Small intestine (tissue), 7 donors: ENCODE measurements at regions not wholly inside any gene's neighbourhood (a gene's known extent, or its start where the extent isn't known, plus 50 kb on each side); places are given as distances from the start of the nearest gene placed in this dataset.
"Not testable (repeated sequence)": the region's sequence is repeated elsewhere in the genome, so short reads cannot be mapped to it uniquely, and the experiment has no call there.

Experiments used
- DNase-seq, 2 donors: peaks; one replicate each; pipeline versions ENCODE4 v3.0.0 to v3.0.0-alpha.2; 2013
- FAIRE-seq: peaks from 2 replicates; lab custom pipeline; 2012; peaks lifted over from hg19 to GRCh38; lab: Jason Lieb, UNC
- H3K27ac ChIP-seq, 3 donors: one replicate each; pipeline ENCODE4 v1.5.1; 2013; ENCODE audit warnings: low read length in 2 of 3, mild to moderate bottlenecking in 2 of 3, control low read depth in 1 of 3, inconsistent platforms in 1 of 3, low read depth in 1 of 3, moderate library complexity in 1 of 3
- H3K27me3 ChIP-seq, 3 donors: one replicate each; pipeline ENCODE4 v1.6.1; 2013; ENCODE audit warnings: low read length in 3 of 3, inconsistent platforms in 1 of 3; ENCODE audit not compliant: control insufficient read depth in 3 of 3, insufficient read depth in 3 of 3
- H3K36me3 ChIP-seq, 3 donors: one replicate each; pipeline ENCODE4 v1.6.1; 2013; ENCODE audit warnings: low read length in 3 of 3, inconsistent platforms in 1 of 3, low read depth in 1 of 3, mild to moderate bottlenecking in 1 of 3, moderate library complexity in 1 of 3; ENCODE audit not compliant: control insufficient read depth in 3 of 3, insufficient read depth in 2 of 3
- H3K4me1 ChIP-seq, 3 donors: one replicate each; pipeline ENCODE4 v1.6.1; 2013; ENCODE audit warnings: low read length in 2 of 3, inconsistent platforms in 1 of 3, low read depth in 1 of 3, mild to moderate bottlenecking in 1 of 3, moderate library complexity in 1 of 3; ENCODE audit not compliant: control insufficient read depth in 3 of 3, insufficient read depth in 2 of 3
- H3K4me3 ChIP-seq, 3 donors: one replicate each; pipeline ENCODE4 v1.5.1; 2013; ENCODE audit warnings: low read length in 3 of 3, control low read depth in 1 of 3, inconsistent platforms in 1 of 3, low read depth in 1 of 3, mild to moderate bottlenecking in 1 of 3, moderate library complexity in 1 of 3
- H3K9me3 ChIP-seq, 2 donors: one replicate each; pipeline ENCODE4 v1.6.1; 2013; ENCODE audit warnings: low read depth in 1 of 2, low read length in 1 of 2; ENCODE audit not compliant: control insufficient read depth in 2 of 2, insufficient read depth in 1 of 2
- WGBS, 3 donors: extraction: QIAGEN DNeasy Blood & Tissue Kit; methylation state at CpG; one replicate each; pipeline ENCODE4 v1.1.7; 2013; 5-methylcytosine and 5-hydroxymethylcytosine counted together
- donor health status: healthy with polysubstance abuse.
- donor health status: control.
- donor health status: control.
- donor health status: Bipolar disorder and iron deficiency.
- donor health status: healthy.

- Histone ChIP-seq H3K27me3 (no peaks in the 10 kb centered on the region), H3K9me3 (no peaks in the 10 kb centered on the region), H3K4me3 (no peak overlapping the region), H3K27ac (no peak overlapping the region), H3K36me3 (no peaks in the 10 kb centered on the region), H3K4me1 (no peaks in the 10 kb centered on the region)
- FAIRE-seq, result no peak
- no peak for DNase-seq
Observed at GRCh38 chr11:92002568-92002967, 222.1 kb upstream of the FAT3 start.

- FAIRE-seq (no peak), DNase-seq (peak in 1 of 2 donors; percentile 12)
- Histone ChIP-seq H3K27me3 (no peaks in the 10 kb centered on the region), H3K4me1 (no peaks in the 10 kb centered on the region), H3K27ac (no peak overlapping the region), H3K4me3 (no peak overlapping the region), H3K9me3 (no peaks in the 10 kb centered on the region), H3K36me3 (no peaks in the 10 kb centered on the region)
- 88 to 93% (median 89%) methylated on average over 2 of the region's 2 CpGs for WGBS, 3 donors
Observed at GRCh38 chr11:91998481-91998880, 226.1 kb upstream of the FAT3 start.

- no peaks in the 10 kb centered on the region for H3K4me1 ChIP-seq
- 75 to 81% (median 77%) methylated on average over 6 of the region's 6 CpGs for WGBS, 3 donors
- H3K9me3 ChIP-seq, result no peaks in the 10 kb centered on the region
- no peak overlapping the region for H3K4me3 ChIP-seq
- FAIRE-seq (no peak), DNase-seq (no peak)
- H3K27ac ChIP-seq, result no peak overlapping the region
- H3K36me3 ChIP-seq, result no peaks in the 10 kb centered on the region
- no peaks in the 10 kb centered on the region for H3K27me3 ChIP-seq
Observed at GRCh38 chr11:91997226-91997625, 227.4 kb upstream of the FAT3 start.

GRCh38 chr11:91996526-91996925 is 228.1 kb upstream of the FAT3 start:
- DNase-seq, result no peak
- no peak overlapping the region for H3K4me3 ChIP-seq
- no peaks in the 10 kb centered on the region for H3K27me3 ChIP-seq
- H3K4me1 ChIP-seq, result no peaks in the 10 kb centered on the region
- no peak overlapping the region for H3K27ac ChIP-seq
- FAIRE-seq, result no peak
- 80 to 97% (median 94%) methylated on average over 1 of the region's 1 CpG for WGBS, 3 donors
- no peaks in the 10 kb centered on the region for H3K36me3 ChIP-seq
- no peaks in the 10 kb centered on the region for H3K9me3 ChIP-seq

- DNase-seq, H3K9me3 ChIP-seq, H3K36me3 ChIP-seq, H3K27me3 ChIP-seq, H3K4me1 ChIP-seq, H3K4me3 ChIP-seq, H3K27ac ChIP-seq, FAIRE-seq: not testable (repeated sequence)
Observed at GRCh38 chr11:91988443-91988842, 236.2 kb upstream of the FAT3 start.

- Histone ChIP-seq H3K36me3 (no peaks in the 10 kb centered on the region), H3K9me3 (no peaks in the 10 kb centered on the region), H3K4me1 (no peaks in the 10 kb centered on the region), H3K27me3 (no peaks in the 10 kb centered on the region), H3K27ac (no peak overlapping the region), H3K4me3 (no peak overlapping the region)
- FAIRE-seq, result no peak
- no peak for DNase-seq
Observed at GRCh38 chr11:91986218-91986617, 238.4 kb upstream of the FAT3 start.

- Histone ChIP-seq H3K4me1 (no peaks in the 10 kb centered on the region), H3K36me3 (no peaks in the 10 kb centered on the region), H3K9me3 (no peaks in the 10 kb centered on the region), H3K4me3 (no peak overlapping the region), H3K27me3 (no peaks in the 10 kb centered on the region), H3K27ac (no peak overlapping the region)
- 78 to 80% (median 79%) methylated on average over 5 of the region's 5 CpGs for WGBS, 3 donors
- peak in 1 of 2 donors; percentile 1 for DNase-seq
- FAIRE-seq, result no peak
Observed at GRCh38 chr11:91984033-91984584, 240.5 kb upstream of the FAT3 start.

- 25 to 55% (median 42%) methylated on average over 1 of the region's 1 CpG for WGBS, 3 donors
- Histone ChIP-seq H3K27ac (peak overlapping the region in 1 of 3 donors; percentile 32), H3K9me3 (no peaks in the 10 kb centered on the region), H3K4me3 (no peak overlapping the region), H3K36me3 (no peaks in the 10 kb centered on the region), H3K27me3 (no peaks in the 10 kb centered on the region), H3K4me1 (no peaks in the 10 kb centered on the region)
- FAIRE-seq (no peak), DNase-seq (no peak)
Observed at GRCh38 chr11:91981995-91982394, 242.6 kb upstream of the FAT3 start.

- FAIRE-seq (no peak), DNase-seq (no peak)
- H3K4me3 ChIP-seq, result no peak overlapping the region
- 57 to 66% (median 63%) methylated on average over 1 of the region's 1 CpG for WGBS, 3 donors
- H3K27ac ChIP-seq, result no peak overlapping the region
- no peaks in the 10 kb centered on the region for H3K36me3 ChIP-seq
- H3K4me1 ChIP-seq, result no peaks in the 10 kb centered on the region
- H3K27me3 ChIP-seq, result no peaks in the 10 kb centered on the region
- no peaks in the 10 kb centered on the region for H3K9me3 ChIP-seq
Observed at GRCh38 chr11:91979775-91980174, 244.8 kb upstream of the FAT3 start.
